ENCODE measurements at regions not wholly inside any gene's neighbourhood (a gene's known extent, or its start where the extent isn't known, plus 50 kb on each side); places are given as distances from the start of the nearest gene placed in this dataset.

GRCh38 chr1:174072581-174072980, 50.4 kb upstream of the RC3H1 start:
- no peak overlapping the region for H3K4me3 ChIP-seq
- TF ChIP-seq POLR2AphosphoS5 (IDR thresholded peaks at IDR 0.05) (no peak), POLR2A (IDR thresholded peaks at IDR 0.05) (no peak), EP300 (IDR thresholded peaks at IDR 0.05) (no peak), CTCF (IDR thresholded peaks at IDR 0.05) (no peak)
- H3K27me3 ChIP-seq, result no peaks in the 10 kb centered on the region
- no peak overlapping the region for H3K27ac ChIP-seq
- H3K36me3 ChIP-seq, result no peaks in the 10 kb centered on the region
- 64% methylated on average over 3 of the region's 3 CpGs for WGBS
- H3K9me3 ChIP-seq, result no peaks in the 10 kb centered on the region
- no peaks in the 10 kb centered on the region for H3K4me1 ChIP-seq
- no peak for DNase-seq (ENCODE audit: low spot score in 2 of 2)
